ENCODE measurements at regions not wholly inside any gene's neighbourhood (a gene's known extent, or its start where the extent isn't known, plus 50 kb on each side); places are given as distances from the start of the nearest gene placed in this dataset.

DNA sequence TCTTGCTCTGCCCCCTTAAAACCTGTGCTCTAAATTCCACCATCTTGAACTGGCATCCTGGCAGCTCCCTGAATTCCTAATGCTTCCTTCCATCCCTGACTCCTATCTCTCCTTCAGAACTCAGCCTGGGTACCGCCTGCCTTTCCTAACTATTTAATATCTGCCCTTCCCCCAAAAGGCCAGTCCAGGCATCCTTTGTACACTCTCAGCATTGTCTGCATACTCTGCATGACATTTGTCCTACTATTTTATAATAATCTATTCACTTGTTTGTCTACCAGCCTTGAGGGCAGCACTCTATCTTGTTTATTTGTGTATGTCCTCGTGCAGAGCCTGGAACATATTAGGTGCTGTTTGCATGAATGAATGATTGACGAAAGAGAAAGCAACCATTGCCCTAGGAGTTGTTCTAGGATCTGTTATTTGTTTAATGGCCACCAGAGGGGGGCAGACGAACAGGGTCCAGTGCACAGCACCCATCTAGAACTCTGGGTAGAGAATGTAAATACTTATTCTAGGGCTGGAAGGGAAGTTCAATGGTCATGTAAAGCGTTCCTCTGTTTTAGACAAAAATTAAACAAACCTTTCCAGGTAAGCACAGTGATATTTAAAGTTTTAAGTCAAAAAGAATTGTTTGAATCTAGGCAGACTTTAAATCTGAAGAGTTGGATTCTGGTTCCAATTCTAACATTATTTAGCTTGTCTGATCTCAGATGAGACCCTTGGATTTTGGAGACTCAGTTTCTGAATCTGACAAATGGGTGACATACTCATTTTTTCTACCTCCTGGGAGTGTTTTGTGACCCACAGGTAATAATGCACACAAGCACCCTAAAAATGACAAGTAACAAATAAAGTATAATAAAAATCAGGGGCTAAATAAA lies 125.8 kb upstream of the GALNT15 start:
- no peak for DNase-seq (ENCODE audit: low read depth in 4 of 4, low spot score in 3 of 4)

DNA sequence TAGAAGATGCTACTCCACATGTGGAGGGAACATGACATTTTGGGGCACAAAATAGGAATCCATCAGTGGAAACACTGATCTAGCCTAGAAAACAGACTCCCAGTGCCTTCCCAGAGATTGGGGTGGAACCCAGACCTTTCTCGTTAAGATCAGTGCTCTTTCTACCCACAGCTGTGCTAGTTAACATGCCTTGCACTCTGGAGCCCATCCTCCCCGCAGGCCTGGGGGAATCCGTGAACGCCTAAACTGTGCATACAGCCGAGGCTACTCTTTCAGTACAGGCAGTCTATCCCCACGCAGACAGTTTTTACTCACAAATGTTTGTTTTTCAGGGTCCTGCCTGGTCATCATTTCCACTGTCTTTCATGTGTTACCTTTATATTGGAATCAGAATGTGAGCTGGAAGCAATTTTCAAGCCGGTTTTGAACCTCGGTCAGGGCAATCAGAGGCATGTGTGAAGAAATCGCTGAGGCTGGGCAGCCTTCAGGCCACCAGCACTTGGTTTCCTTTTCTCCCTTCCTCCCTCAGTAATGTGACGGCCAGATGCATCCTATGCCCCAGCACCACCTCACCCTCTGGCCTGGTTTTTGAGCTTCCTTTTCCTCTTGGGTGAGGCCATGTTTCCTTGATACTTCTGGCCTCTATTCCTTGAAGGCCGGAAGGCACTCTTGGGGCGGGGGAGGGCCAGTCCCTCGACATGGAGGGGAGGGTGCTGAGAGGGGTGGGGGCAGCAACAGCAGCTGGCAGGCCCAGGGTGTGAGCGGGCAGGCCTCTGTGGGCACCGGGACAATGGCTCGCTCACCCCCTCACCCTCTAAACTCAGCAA lies 123.6 kb upstream of the GALNT15 start:
- DNase-seq (ENCODE audit: low read depth in 4 of 4, low spot score in 3 of 4): no peak

DNA sequence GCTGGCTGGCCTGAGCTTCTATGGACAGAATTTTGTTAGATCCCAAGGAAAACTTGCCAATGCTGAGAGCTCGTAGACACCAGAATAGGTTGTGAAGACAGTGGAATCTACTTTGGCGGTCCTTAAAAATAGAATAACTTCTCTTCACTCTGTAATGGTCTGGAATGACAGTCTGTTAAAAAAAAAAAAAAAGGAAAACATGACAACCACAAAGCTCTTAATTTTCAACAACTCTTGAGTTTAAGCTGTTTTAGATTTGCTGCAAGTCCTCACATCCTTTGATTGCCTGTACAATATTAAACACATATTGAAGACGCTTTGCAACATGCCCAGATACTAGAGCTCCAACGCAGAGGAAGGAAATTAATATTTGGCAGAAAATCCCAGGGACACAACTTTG lies 122.8 kb upstream of the GALNT15 start:
- no peak for DNase-seq (ENCODE audit: low read depth in 4 of 4, low spot score in 3 of 4)

DNA sequence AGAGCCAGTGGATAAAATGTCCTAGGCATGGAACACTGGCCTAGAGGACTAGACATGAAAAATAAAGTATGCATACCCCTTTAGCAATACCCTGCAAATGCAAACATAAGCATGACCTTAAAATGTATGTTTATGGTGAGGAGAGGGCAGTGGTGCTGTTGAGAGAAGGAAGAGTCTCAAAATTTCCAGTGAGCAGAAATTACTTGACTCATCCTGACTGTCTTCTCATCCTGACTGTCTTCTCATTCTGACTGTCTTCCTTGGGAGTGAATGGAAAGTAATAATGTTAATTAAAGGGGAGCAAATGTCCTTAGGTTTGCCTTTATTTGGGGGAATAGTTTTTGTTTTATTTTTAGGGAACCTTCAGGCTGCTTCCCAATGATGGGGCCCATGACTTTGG lies 121.5 kb upstream of the GALNT15 start:
- DNase-seq (ENCODE audit: low read depth in 4 of 4, low spot score in 3 of 4): no peak

DNA sequence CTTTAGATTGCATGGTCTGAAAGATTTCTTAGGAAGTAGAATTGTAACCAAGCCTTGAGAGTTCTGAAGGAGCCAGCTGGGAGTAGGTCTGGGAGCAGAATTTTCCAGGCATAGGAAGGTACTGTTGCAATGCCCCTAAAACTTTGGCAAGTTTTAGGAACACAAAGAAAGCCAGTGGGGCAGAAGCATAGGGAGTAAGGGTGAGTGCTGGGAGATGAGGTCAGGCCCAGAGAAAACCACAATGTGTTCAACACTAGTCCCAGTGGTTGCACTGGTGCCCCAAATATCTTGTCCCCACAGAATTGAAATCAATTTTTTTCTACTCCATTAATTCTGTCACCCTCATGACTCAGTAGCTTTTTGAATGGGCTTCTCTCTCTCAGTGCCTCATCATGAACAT lies 120.7 kb upstream of the GALNT15 start:
- DNase-seq (ENCODE audit: low read depth in 4 of 4, low spot score in 3 of 4): no peak

DNA sequence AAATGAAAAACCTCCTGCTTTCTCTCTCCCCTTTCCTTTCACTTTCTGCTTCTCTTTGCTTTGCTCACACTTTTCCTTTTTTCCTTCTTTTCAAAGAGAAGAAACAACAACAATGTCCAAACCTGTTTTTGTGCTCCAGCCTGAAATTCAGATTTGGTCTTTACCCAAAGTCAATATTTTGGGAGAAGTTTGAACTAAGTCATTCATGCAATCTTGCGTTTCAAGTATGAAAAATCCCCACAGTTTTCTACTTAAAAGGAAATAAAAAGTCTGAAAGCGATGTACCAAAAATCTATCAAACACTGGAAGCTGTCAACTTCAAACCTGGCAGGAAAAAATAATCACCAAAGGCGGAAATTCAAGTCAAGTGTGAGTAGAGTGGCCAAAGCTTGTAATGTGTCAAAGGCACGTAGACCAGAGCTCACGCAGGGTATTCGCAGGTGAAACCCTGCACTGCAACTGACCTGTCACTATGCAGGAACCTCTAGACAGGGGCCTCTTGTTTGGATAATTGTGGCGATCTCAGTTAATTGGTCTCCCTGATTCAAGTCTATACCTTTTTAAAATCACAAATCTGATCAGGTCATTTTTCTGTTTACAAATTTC lies 118.8 kb upstream of the GALNT15 start:
- no peak for DNase-seq (ENCODE audit: low read depth in 4 of 4, low spot score in 3 of 4)

DNA sequence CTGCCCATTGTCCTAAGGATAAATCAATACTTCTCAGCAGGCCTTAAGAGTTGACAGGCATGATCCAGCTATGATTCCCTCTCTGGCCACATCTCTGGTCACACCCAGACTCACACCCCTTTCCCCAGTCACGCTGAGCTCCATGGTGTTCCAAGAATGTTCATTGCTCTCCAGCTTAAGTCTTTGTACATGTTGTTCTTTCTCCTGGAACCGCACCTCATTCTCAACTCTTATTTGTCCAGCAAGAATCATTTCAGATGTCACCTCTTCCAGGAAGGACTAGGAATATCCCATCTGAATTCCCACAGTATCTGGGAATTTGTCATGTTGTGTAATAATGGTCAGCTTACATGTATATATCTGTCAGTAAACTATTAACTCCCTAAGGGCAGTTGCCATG lies 118.3 kb upstream of the GALNT15 start:
- no peak for DNase-seq (ENCODE audit: low read depth in 4 of 4, low spot score in 3 of 4)

DNA sequence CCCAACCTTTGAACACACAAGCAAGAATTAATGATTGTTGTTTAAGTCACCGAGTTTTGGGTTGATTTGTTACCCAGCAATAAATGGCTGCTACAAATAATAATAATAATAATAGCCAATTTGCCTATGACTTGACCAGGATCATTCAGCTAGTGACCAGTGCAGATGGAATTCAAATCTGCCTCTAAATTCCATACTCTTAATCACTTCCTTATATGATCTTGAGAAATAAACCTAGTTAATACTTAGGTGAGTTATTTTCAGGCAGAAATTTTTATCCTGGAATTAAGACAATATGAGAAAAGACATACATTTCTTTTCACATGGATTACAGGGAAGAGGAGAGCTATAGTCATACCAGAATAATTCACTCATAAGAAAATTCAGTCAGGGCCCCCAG lies 116.0 kb upstream of the GALNT15 start:
- no peak for DNase-seq (ENCODE audit: low read depth in 4 of 4, low spot score in 3 of 4)

DNA sequence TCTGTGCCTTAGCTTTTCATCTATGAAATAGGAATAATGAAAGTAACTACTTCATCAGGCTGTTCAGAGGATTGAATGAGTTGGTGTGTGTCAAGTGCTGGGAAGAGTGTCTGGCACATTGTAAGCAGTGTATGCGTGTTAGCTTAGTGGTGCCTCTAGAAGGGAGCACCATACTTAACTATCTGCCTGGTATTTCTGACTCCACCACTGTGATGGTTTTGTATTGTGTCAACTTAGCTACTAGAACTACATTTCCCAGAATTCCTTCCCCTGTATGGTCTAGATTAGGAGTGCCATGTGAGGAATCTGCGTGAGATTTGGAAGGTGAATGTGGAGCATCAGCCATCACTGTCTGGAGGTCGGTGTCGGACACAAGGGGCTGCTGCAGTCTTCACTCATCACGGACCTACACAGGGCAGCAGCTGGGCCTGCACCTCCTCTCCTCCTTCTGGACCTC lies 115.4 kb upstream of the GALNT15 start:
- no peak for DNase-seq (ENCODE audit: low read depth in 4 of 4, low spot score in 3 of 4)

DNA sequence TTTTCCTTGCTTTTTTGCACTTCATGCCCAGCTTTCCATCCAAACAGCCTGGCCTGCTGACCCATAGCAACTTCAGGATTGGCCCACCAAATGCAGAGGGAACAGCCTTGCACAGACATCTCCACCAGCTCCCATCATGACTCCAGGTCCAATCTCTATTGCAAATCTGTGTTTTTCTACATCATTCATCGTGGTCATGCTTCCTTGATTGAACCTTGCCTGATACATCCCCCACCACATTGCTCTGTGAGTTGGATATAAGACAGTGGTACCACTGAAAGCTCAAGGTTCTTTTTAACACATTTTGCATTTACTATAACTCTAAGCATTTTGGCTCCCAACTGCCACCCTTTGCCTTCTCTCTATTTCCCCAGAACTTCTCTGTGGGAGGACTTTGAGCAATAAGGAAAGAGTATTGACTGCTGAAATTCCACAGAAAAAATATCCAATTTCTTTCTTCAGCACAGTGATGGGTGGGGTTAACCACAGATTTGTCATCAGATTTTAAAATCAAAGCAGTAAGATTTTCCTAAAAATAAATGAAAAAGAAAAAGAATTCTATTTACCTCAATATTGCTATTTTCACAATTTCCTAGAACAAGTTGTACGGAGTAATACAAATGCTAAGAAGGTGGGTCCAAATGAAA lies 114.6 kb upstream of the GALNT15 start:
- DNase-seq (ENCODE audit: low read depth in 4 of 4, low spot score in 3 of 4): no peak

DNA sequence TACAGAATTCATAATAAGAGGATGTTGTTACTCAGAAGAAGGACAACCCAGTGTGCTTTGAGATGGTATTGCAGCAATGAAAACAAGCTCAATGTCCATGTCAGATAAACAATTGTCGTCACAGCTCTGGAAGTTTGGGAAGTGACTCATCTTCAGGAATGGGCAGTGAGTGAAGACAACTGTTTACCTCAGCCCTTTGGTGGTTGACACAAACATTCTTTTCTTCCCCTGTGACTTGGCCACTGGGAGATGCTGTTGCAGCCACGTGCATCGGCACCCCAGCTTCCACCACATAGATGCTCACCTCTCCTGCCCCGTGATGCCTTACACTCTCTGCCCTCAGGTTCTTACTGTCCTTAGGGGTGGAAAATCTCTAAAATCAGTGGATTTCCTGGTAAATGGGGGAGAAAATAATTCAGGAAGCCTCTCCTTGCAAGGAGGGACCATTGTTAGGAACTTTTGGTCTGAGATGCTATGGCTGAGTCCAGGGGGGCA lies 114.1 kb upstream of the GALNT15 start:
- no peak for DNase-seq (ENCODE audit: low read depth in 4 of 4, low spot score in 3 of 4)

DNA sequence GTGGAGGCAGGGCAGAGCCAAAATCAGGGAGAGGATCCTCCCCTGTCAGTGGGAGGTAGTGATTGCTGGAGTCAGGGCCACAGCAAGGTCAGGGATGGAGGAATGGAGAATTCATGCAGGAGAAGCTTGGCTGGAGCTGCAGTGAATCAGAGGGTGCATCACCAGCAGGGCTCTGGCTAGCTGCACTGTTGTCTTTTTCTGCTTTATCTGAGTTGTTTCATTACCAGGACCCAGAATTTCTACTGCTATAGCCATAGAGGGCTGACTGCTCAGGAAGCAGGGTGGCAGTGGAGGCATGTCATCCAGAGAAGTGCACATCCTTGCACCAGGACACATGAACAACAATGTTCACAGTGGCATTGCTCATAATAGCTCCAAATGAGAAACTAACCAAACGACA lies 113.5 kb upstream of the GALNT15 start:
- DNase-seq (ENCODE audit: low read depth in 4 of 4, low spot score in 3 of 4): no peak

DNA sequence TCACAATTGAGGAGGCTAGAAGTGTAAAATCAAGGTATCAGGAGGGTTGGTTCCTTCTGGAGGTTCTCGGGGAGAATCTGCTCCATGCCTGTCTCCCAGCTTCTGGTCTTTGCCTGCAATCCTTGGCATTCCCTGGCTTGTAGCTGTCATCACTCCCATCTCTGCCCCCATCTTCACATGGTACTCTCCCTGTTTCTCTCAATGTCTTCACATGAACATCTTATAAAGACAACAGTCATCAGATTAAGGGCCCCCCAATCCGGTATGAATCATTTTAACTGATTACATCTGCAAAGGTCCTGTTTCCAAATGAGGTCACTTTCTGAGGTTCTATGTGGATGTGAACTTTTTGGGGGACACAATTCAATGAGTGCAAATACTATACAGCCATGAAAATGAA lies 113.0 kb upstream of the GALNT15 start:
- DNase-seq (ENCODE audit: low read depth in 4 of 4, low spot score in 3 of 4): no peak

DNA sequence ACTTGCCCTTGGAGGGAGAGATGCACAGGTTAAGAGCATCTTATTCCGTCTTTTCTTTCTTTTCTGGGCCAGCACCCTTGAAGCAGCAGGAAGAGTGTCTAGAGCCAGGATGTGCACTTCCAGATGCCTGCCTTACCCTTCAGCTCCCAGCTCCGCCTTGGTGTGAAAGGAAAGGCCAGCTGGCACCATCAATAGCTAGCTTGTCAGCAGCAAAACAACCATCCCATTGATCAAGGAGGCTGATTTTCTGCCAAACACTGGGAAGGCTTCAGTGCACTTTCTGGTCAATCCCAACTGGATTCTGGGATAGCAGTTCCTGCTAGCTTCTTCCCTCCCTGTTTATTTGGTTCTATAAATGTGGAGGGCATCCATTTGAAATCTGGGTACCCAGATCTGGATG lies 110.9 kb upstream of the GALNT15 start:
- no peak for DNase-seq (ENCODE audit: low read depth in 4 of 4, low spot score in 3 of 4)

DNA sequence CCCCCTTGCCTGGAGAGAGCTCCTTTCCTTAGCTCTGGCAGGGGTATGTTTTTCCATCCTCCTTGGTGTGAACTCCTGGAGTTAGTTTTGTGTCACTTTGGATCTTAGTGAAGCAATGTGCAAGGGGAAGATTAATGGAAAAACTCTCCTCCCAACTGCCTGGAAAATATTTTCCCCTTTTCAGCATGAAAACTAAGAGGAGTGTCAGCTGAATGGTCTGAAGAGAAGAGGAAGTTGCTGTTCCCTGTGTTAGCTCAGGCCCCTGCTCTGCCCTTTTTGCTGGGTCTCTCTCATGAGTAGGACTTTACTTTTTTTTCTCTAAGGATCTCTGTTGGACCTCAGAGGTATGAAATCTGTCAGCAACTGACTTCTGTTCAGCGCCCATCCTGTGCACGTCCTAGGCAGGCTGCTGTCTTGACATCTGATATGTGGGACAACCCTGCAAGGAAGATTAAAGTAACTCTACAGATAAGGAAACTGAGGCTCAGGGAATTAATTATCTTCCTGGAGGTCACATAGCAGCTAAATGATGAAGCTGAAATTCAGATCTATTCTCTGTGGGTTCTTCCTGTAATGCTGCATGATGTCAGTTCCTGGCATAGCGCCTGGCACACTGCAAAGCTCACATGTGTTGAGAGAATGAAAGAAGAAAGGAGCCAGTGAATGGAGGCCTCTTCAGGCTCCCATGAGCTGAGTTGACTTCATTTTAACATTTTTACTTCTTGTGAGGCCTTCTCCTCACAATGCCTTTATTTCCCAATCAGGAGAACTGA lies 109.7 kb upstream of the GALNT15 start:
- no peak for DNase-seq (ENCODE audit: low read depth in 4 of 4, low spot score in 3 of 4)

DNA sequence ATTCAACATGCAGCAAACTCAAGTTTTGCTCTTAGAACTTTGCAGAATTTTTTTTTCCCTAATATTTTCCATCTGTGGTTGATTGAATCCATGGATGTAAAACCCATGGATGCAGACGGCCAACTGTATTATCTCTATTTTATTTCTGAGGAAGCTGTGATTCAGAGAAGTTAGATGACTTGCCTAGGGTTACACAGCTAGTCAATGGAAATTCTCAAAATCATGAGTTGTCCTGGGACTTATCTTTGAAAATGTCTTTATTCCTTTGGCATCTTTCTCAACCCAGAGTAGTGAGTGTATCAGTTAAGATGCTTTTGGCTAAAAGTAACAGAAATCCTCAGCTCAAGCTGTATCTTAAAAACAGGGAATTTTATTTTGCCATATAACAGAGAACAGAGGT lies 107.9 kb upstream of the GALNT15 start:
- no peak for DNase-seq (ENCODE audit: low read depth in 4 of 4, low spot score in 3 of 4)

DNA sequence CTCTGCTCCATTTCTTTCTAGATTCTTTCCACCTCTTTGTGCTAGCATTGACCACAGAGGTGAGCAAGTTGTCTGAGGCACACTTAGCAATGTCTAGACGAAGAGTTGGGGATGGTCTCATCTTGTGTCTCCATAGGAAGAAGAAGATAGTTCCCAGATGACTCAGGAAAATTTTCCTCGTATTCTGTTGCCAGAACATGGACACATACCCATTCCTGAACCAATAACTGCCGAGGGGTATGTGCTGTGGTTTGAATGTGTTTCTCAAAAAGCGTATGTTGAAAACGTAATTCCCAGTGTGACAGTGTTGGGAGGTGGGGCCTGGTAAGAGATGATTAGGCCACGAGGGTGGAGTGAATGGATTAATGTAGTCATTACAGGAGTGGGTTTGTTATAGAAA lies 107.5 kb upstream of the GALNT15 start:
- no peak for DNase-seq (ENCODE audit: low read depth in 4 of 4, low spot score in 3 of 4)

DNA sequence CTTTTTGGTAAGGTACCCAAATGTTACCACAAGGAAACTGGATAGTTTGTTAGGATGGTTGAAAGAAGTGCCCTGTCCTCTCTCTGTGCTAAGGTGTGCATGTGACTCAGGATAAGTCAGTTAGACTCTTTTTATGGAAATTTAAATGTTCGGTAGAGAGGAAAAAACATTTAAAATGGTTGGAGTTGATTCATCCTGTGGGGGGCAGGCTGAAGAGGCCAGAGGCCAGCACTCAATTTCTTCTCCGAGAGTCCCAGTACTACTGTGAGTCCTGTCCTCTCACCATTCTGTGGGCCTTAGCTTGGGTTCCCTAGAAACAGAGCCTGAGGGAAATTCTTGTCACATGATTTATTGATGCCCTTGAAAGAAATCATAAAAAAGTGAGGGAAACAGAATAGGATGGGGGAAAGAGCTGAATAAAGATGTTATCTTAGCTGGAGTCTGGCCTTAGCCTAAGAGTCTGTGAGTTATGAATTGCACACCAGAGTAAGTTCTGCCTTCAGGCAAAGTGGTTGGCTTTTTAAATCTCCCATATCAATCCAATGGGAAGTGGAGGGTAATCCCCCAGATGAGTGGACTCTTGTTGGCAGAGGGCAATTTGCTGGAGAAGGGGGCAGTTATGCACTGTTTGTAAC lies 106.5 kb upstream of the GALNT15 start:
- DNase-seq (ENCODE audit: low read depth in 4 of 4, low spot score in 3 of 4): no peak

DNA sequence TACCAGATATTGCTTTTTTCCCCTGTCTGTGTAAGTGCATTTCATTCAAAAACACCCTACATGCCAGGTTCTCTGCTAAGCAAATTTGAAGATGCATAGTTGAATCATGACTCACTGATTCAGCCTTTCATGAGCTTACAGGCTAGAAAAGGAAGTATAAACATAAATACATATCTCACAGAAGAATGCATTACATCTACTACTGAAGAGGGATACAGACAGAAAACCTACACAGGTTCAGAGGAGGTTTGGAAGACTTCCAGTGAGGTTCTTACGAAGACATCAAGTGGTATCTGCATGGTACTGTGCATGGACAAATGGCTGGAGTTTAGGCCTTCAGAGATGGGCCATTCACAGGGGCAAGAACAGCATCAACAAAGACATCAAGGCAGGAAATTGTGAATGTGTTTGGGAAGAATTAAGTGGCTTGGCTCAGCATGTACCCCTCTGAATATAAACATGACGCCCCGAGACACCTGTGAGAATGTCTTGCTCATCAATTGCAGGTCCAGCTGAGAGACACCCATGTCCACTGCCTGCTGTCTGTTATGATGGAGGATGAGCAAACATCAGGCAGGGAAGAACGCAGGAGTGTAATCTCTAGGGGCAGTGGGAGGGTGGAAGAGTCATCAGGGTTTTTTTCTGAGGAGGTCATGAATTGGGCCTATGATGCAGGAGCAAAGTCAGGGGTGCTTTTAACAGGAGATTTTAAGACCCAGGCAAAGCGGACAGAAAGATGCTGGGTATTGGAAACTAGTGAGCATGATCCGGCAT lies 105.1 kb upstream of the GALNT15 start:
- no peak for DNase-seq (ENCODE audit: low read depth in 4 of 4, low spot score in 3 of 4)
